ENCODE measurements at regions not wholly inside any gene's neighbourhood (a gene's known extent, or its start where the extent isn't known, plus 50 kb on each side); places are given as distances from the start of the nearest gene placed in this dataset.

DNA sequence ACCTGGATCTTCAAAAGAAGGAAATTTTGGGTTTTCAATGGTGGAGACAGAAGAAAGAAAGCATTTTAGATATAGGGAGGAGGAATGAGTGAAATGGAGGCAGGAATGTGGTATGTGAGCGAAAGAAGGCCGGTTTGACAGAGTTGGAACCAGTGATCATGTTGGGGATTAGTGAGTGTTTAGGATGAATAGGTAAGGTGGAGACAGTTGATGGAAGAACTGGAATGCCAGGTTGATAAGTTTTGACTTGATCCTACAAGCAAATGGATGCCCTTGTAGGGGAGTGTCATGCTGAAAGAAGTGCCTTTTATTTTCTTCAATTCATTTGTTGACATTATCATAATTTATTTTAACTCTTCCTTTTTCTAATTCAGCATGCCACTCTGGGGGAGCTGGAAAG is 207.8 kb upstream of the AMOT start:
- H3K36me3 Mint-ChIP-seq (ENCODE audit: low read depth): no peaks in the 10 kb centered on the region; the same call in 2 of the 3 replicates
- H3K27me3 Mint-ChIP-seq (ENCODE audit: insufficient read depth, low read depth, poor library complexity): peaks cover 1% of the 10 kb centered on the region
- H3K9me3 Mint-ChIP-seq: no peaks in the 10 kb centered on the region; the same call in 1 of the 3 replicates
- no peak overlapping the region for H3K4me3 ChIP-seq
- no peaks in the 10 kb centered on the region for H3K9me2 ChIP-seq (ENCODE audit: insufficient read depth)
- H3K36me3 ChIP-seq (ENCODE audit: insufficient read depth): no peaks in the 10 kb centered on the region
- H3K4me1 Mint-ChIP-seq: no peaks in the 10 kb centered on the region
- no peaks in the 10 kb centered on the region for H3F3A ChIP-seq (replicated peaks; ENCODE audit: low read depth)
- H2AFZ ChIP-seq: no peak overlapping the region
- H3K27ac ChIP-seq (ENCODE audit: low read depth): no peak overlapping the region
- no peaks in the 10 kb centered on the region for H3K4me1 ChIP-seq (ENCODE audit: insufficient read depth)
- no peak overlapping the region for H3K27ac Mint-ChIP-seq
- no peak overlapping the region for H3K4me3 Mint-ChIP-seq
- H3K79me2 ChIP-seq (replicated peaks; ENCODE audit: insufficient read depth): no peaks in the 10 kb centered on the region
- no peak for ATAC-seq
- DNase-seq (ENCODE audit: low spot score): no peak
- H3K4me2 ChIP-seq: no peak overlapping the region
- TF ChIP-seq POLR2AphosphoS5 (IDR thresholded peaks at IDR 0.05; ENCODE audit: low read depth) (no peak), STAT1 (IDR thresholded peaks at IDR 0.05; ENCODE audit: unreplicated experiment) (no peak), ZNF114 (CRISPR knock-in tag; IDR thresholded peaks at IDR 0.05) (no peak), CREB1 (CRISPR knock-in tag; IDR thresholded peaks at IDR 0.05; ENCODE audit: low read depth) (no peak), NANOG (IDR thresholded peaks at IDR 0.05; ENCODE audit: borderline replicate concordance) (no peak)
- H3K27me3 ChIP-seq (ENCODE audit: insufficient read depth): no peaks in the 10 kb centered on the region
- H4K20me1 ChIP-seq (replicated peaks; ENCODE audit: insufficient read depth): no peaks in the 10 kb centered on the region

DNA sequence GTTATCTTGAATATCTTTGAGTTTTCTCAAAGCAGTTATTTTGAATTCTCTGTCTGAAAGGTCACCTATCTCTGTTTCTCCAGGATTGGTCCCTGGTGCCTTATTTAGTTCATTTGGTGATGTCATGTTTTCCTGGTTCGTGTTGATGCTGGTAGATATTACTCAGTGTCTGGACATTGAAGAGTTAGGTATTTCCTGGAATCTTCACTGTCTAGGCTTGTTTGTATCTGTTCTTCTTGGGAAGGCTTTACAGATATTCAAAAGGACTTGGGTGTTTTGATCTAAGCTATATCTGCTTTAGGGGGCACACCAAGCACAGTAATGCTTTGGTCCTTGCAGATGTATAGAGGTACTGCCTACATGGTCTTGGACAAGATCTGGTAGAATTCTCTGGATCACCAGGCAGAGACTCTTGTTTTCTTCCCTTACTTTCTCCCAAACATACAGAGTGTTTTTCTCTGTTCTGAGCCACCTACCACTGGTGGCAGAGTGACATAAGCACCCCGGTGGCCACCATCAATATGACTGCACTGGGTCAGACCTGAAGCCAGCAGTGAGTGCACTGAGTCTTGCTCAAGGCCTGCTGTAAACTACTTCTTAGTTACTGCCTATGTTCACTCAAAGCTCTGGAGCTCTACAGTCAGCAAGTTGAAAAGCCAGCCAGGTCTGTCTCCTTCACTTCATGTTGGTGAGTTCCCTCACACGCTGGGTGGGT is 193.5 kb upstream of the AMOT start:
- no peaks in the 10 kb centered on the region for H3K36me3 Mint-ChIP-seq (ENCODE audit: low read depth)
- Histone ChIP-seq H2AFZ (no peak overlapping the region), H3K4me1 (ENCODE audit: insufficient read depth) (no peaks in the 10 kb centered on the region), H3K9me2 (ENCODE audit: insufficient read depth) (no peaks in the 10 kb centered on the region), H3F3A (replicated peaks; ENCODE audit: low read depth) (no peaks in the 10 kb centered on the region), H3K4me3 (no peak overlapping the region), H3K27ac (ENCODE audit: low read depth) (no peak overlapping the region), H3K79me2 (replicated peaks; ENCODE audit: insufficient read depth) (no peaks in the 10 kb centered on the region), H3K27me3 (ENCODE audit: insufficient read depth) (no peaks in the 10 kb centered on the region), H4K20me1 (replicated peaks; ENCODE audit: insufficient read depth) (no peaks in the 10 kb centered on the region), H3K4me2 (no peak overlapping the region), H3K36me3 (ENCODE audit: insufficient read depth) (no peaks in the 10 kb centered on the region)
- ATAC-seq (no peak), DNase-seq (ENCODE audit: low spot score) (no peak)
- no peaks in the 10 kb centered on the region for H3K4me1 Mint-ChIP-seq
- no peaks in the 10 kb centered on the region; the same call in 1 of the 3 replicates for H3K9me3 Mint-ChIP-seq
- H3K27ac Mint-ChIP-seq: no peak overlapping the region
- no peaks in the 10 kb centered on the region for H3K27me3 Mint-ChIP-seq (ENCODE audit: insufficient read depth, low read depth, poor library complexity)
- no peak overlapping the region for H3K4me3 Mint-ChIP-seq
- TF ChIP-seq, protein P1, sequence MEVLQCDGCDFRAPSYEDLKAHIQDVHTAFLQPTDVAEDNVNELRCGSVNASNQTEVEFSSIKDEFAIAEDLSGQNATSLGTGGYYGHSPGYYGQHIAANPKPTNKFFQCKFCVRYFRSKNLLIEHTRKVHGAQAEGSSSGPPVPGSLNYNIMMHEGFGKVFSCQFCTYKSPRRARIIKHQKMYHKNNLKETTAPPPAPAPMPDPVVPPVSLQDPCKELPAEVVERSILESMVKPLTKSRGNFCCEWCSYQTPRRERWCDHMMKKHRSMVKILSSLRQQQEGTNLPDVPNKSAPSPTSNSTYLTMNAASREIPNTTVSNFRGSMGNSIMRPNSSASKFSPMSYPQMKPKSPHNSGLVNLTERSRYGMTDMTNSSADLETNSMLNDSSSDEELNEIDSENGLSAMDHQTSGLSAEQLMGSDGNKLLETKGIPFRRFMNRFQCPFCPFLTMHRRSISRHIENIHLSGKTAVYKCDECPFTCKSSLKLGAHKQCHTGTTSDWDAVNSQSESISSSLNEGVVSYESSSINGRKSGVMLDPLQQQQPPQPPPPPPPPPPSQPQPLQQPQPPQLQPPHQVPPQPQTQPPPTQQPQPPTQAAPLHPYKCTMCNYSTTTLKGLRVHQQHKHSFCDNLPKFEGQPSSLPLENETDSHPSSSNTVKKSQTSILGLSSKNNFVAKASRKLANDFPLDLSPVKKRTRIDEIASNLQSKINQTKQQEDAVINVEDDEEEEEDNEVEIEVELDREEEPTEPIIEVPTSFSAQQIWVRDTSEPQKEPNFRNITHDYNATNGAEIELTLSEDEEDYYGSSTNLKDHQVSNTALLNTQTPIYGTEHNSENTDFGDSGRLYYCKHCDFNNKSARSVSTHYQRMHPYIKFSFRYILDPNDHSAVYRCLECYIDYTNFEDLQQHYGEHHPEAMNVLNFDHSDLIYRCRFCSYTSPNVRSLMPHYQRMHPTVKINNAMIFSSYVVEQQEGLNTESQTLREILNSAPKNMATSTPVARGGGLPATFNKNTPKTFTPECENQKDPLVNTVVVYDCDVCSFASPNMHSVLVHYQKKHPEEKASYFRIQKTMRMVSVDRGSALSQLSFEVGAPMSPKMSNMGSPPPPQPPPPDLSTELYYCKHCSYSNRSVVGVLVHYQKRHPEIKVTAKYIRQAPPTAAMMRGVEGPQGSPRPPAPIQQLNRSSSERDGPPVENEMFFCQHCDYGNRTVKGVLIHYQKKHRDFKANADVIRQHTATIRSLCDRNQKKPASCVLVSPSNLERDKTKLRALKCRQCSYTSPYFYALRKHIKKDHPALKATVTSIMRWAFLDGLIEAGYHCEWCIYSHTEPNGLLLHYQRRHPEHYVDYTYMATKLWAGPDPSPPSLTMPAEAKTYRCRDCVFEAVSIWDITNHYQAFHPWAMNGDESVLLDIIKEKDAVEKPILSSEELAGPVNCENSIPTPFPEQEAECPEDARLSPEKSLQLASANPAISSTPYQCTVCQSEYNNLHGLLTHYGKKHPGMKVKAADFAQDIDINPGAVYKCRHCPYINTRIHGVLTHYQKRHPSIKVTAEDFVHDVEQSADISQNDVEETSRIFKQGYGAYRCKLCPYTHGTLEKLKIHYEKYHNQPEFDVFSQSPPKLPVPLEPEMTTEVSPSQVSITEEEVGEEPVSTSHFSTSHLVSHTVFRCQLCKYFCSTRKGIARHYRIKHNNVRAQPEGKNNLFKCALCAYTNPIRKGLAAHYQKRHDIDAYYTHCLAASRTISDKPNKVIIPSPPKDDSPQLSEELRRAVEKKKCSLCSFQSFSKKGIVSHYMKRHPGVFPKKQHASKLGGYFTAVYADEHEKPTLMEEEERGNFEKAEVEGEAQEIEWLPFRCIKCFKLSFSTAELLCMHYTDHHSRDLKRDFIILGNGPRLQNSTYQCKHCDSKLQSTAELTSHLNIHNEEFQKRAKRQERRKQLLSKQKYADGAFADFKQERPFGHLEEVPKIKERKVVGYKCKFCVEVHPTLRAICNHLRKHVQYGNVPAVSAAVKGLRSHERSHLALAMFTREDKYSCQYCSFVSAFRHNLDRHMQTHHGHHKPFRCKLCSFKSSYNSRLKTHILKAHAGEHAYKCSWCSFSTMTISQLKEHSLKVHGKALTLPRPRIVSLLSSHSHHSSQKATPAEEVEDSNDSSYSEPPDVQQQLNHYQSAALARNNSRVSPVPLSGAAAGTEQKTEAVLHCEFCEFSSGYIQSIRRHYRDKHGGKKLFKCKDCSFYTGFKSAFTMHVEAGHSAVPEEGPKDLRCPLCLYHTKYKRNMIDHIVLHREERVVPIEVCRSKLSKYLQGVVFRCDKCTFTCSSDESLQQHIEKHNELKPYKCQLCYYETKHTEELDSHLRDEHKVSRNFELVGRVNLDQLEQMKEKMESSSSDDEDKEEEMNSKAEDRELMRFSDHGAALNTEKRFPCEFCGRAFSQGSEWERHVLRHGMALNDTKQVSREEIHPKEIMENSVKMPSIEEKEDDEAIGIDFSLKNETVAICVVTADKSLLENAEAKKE (CRISPR knock-in tag; IDR thresholded peaks at IDR 0.05): no peak
- no peak for TF ChIP-seq ZNF114 (CRISPR knock-in tag; IDR thresholded peaks at IDR 0.05)
- TF ChIP-seq, protein P2, sequence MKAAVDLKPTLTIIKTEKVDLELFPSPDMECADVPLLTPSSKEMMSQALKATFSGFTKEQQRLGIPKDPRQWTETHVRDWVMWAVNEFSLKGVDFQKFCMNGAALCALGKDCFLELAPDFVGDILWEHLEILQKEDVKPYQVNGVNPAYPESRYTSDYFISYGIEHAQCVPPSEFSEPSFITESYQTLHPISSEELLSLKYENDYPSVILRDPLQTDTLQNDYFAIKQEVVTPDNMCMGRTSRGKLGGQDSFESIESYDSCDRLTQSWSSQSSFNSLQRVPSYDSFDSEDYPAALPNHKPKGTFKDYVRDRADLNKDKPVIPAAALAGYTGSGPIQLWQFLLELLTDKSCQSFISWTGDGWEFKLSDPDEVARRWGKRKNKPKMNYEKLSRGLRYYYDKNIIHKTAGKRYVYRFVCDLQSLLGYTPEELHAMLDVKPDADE (IDR thresholded peaks at IDR 0.05): no peak
- TF ChIP-seq, protein P3, sequence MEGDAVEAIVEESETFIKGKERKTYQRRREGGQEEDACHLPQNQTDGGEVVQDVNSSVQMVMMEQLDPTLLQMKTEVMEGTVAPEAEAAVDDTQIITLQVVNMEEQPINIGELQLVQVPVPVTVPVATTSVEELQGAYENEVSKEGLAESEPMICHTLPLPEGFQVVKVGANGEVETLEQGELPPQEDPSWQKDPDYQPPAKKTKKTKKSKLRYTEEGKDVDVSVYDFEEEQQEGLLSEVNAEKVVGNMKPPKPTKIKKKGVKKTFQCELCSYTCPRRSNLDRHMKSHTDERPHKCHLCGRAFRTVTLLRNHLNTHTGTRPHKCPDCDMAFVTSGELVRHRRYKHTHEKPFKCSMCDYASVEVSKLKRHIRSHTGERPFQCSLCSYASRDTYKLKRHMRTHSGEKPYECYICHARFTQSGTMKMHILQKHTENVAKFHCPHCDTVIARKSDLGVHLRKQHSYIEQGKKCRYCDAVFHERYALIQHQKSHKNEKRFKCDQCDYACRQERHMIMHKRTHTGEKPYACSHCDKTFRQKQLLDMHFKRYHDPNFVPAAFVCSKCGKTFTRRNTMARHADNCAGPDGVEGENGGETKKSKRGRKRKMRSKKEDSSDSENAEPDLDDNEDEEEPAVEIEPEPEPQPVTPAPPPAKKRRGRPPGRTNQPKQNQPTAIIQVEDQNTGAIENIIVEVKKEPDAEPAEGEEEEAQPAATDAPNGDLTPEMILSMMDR (conservative IDR thresholded peaks at IDR 0.05; ENCODE audit: low read depth in 2 of 2): no peak
- TF ChIP-seq CREB1 (CRISPR knock-in tag; IDR thresholded peaks at IDR 0.05; ENCODE audit: low read depth): no peak
- TF ChIP-seq STAT1 (IDR thresholded peaks at IDR 0.05; ENCODE audit: unreplicated experiment): no peak
- TF ChIP-seq NANOG (IDR thresholded peaks at IDR 0.05; ENCODE audit: borderline replicate concordance): no peak
- TF ChIP-seq POLR2AphosphoS5 (IDR thresholded peaks at IDR 0.05; ENCODE audit: low read depth): no peak
- no peak for TF ChIP-seq EZH2phosphoT487 (IDR thresholded peaks at IDR 0.05; ENCODE audit: unreplicated experiment)
- TF ChIP-seq JUNB (IDR thresholded peaks at IDR 0.05; ENCODE audit: unreplicated experiment): no peak

Measured in GM23338 (cell line).